Endodermal cell (in vitro differentiated cells): ENCODE measurements at regions not wholly inside any gene's neighbourhood (a gene's known extent, or its start where the extent isn't known, plus 50 kb on each side); places are given as distances from the start of the nearest gene placed in this dataset.

ENCODE experiments used
- DNase-seq: peaks from one replicate; pipeline ENCODE4 v3.0.0-alpha.2; 2017
- H3K27ac ChIP-seq: 2 replicates; pipeline ENCODE4 v1.5.1; 2013; ENCODE audit warnings: mild to moderate bottlenecking, low read depth, low read length, moderate library complexity
- H3K27me3 ChIP-seq: 2 replicates; pipeline ENCODE4 v1.6.1; 2013; ENCODE audit warnings: mild to moderate bottlenecking, low read length, moderate library complexity; ENCODE audit not compliant: insufficient read depth, control insufficient read depth, poor library complexity, severe bottlenecking
- H3K36me3 ChIP-seq: 2 replicates; pipeline ENCODE4 v1.7.0; 2013; ENCODE audit warnings: mild to moderate bottlenecking, low read length, moderate library complexity; ENCODE audit not compliant: control insufficient read depth, insufficient read depth
- H3K4me1 ChIP-seq: one replicate; pipeline ENCODE4 v1.7.0; 2013; ENCODE audit warnings: low read length; ENCODE audit not compliant: control insufficient read depth, insufficient read depth
- H3K4me3 ChIP-seq: 2 replicates; pipeline ENCODE4 v1.5.1; 2013; ENCODE audit warnings: mild to moderate bottlenecking, low read length, moderate library complexity
- H3K9ac ChIP-seq: 2 replicates; pipeline ENCODE4 v1.6.1; 2013; ENCODE audit warnings: mild to moderate bottlenecking, low read length, moderate library complexity; ENCODE audit not compliant: poor library complexity, severe bottlenecking; ENCODE audit errors: extremely low read depth
- H3K9me3 ChIP-seq: 2 replicates; pipeline ENCODE4 v1.6.1; 2013; ENCODE audit warnings: mild to moderate bottlenecking, low read length, moderate library complexity; ENCODE audit not compliant: control insufficient read depth
- H3K27ac Mint-ChIP-seq: 2 replicates; pipeline ENCODE4 v1.8.0; 2020; ENCODE audit warnings: mixed read lengths
- H3K27me3 Mint-ChIP-seq: 2 replicates; pipeline ENCODE4 v1.8.0; 2021; ENCODE audit warnings: mild to moderate bottlenecking, mixed read lengths; ENCODE audit not compliant: insufficient read depth
- H3K36me3 Mint-ChIP-seq: 2 replicates; pipeline ENCODE4 v1.8.0; 2020; ENCODE audit warnings: low read depth, mixed read lengths
- H3K4me1 Mint-ChIP-seq: 2 replicates; pipeline ENCODE4 v1.8.0; 2020; ENCODE audit warnings: mixed read lengths
- H3K4me3 Mint-ChIP-seq: 2 replicates; pipeline ENCODE4 v1.8.0; 2020; ENCODE audit warnings: mild to moderate bottlenecking, moderate library complexity, mixed read lengths
- H3K9me3 Mint-ChIP-seq: 2 replicates; pipeline ENCODE4 v1.8.0; 2020; ENCODE audit warnings: mild to moderate bottlenecking, mixed read lengths
- WGBS, 2 experiments: methylation state at CpG; one replicate each; pipeline versions ENCODE4 v1.1.5 to v1.1.7; 2013; ENCODE audit warnings: missing lambda C conversion rate in 2 of 2, mixed read lengths in 1 of 2; ENCODE audit not compliant: insufficient coverage in 1 of 2, insufficient read length in 1 of 2; 5-methylcytosine and 5-hydroxymethylcytosine counted together
- TF ChIP-seq, protein P1 (sequence below): fragments of 200-600 bp; sonication (generic); conservative IDR thresholded peaks from 2 replicates; pipeline ENCODE4 v1.5.0; 2021; ENCODE audit warnings: antibody characterized with exemption, mild to moderate bottlenecking

GRCh38 chr12:29048787-29049186 is 100.3 kb upstream of the FAR2 start:
- TF ChIP-seq, protein P1, sequence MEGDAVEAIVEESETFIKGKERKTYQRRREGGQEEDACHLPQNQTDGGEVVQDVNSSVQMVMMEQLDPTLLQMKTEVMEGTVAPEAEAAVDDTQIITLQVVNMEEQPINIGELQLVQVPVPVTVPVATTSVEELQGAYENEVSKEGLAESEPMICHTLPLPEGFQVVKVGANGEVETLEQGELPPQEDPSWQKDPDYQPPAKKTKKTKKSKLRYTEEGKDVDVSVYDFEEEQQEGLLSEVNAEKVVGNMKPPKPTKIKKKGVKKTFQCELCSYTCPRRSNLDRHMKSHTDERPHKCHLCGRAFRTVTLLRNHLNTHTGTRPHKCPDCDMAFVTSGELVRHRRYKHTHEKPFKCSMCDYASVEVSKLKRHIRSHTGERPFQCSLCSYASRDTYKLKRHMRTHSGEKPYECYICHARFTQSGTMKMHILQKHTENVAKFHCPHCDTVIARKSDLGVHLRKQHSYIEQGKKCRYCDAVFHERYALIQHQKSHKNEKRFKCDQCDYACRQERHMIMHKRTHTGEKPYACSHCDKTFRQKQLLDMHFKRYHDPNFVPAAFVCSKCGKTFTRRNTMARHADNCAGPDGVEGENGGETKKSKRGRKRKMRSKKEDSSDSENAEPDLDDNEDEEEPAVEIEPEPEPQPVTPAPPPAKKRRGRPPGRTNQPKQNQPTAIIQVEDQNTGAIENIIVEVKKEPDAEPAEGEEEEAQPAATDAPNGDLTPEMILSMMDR: no peak
- Mint-ChIP-seq H3K9me3 (no peaks in the 10 kb centered on the region), H3K4me3 (no peak overlapping the region), H3K27ac (no peak overlapping the region), H3K36me3 (no peaks in the 10 kb centered on the region), H3K27me3 (no peaks in the 10 kb centered on the region), H3K4me1 (no peaks in the 10 kb centered on the region)
- Histone ChIP-seq H3K27ac (no peak overlapping the region), H3K36me3 (no peaks in the 10 kb centered on the region), H3K4me3 (no peak overlapping the region), H3K9me3 (no peaks in the 10 kb centered on the region), H3K9ac (no peak overlapping the region), H3K4me1 (no peaks in the 10 kb centered on the region), H3K27me3 (no peaks in the 10 kb centered on the region)
- no peak for DNase-seq
- WGBS, 2 experiments: 76 to 100% methylated on average over 1 to 3 of the region's 4 CpGs

DNA sequence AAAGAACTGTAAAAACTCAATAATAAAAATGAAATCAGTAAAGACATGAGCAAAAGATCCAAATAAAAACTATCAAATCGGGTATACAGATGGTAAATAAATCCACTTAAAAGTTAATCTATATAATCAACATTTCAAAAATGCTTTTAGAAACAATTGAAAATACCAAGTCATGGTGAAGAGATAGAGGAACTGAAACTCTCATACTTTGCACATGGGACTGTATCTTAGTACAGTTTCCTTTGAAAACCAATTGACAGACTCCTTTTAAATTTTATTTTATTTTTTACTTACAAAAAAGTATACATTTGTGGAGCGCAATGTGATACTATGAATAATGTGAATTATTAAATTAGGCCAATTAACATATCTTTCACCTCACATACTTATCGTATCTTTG is 98.6 kb upstream of the FAR2 start:
- Histone ChIP-seq H3K9me3 (no peaks in the 10 kb centered on the region), H3K27me3 (no peaks in the 10 kb centered on the region), H3K9ac (no peak overlapping the region), H3K27ac (no peak overlapping the region), H3K36me3 (no peaks in the 10 kb centered on the region), H3K4me3 (no peak overlapping the region), H3K4me1 (no peaks in the 10 kb centered on the region)
- TF ChIP-seq, protein P1: no peak
- H3K27ac Mint-ChIP-seq: no peak overlapping the region
- no peak overlapping the region for H3K4me3 Mint-ChIP-seq
- H3K36me3 Mint-ChIP-seq: no peaks in the 10 kb centered on the region
- H3K9me3 Mint-ChIP-seq: no peaks in the 10 kb centered on the region
- H3K4me1 Mint-ChIP-seq: no peaks in the 10 kb centered on the region
- no peak for DNase-seq
- H3K27me3 Mint-ChIP-seq: no peaks in the 10 kb centered on the region
- WGBS, 2 experiments: 85% methylated on average over 1 of the region's 3 CpGs; no CpG with 5 or more reads in 1 of the 2 experiments

- Histone ChIP-seq H3K4me1 (no peaks in the 10 kb centered on the region), H3K4me3 (no peak overlapping the region), H3K36me3 (no peaks in the 10 kb centered on the region), H3K9me3 (no peaks in the 10 kb centered on the region), H3K27me3 (no peaks in the 10 kb centered on the region), H3K9ac (no peak overlapping the region), H3K27ac (no peak overlapping the region)
- H3K27ac Mint-ChIP-seq: no peak overlapping the region
- H3K4me3 Mint-ChIP-seq: no peak overlapping the region
- H3K9me3 Mint-ChIP-seq: no peaks in the 10 kb centered on the region
- TF ChIP-seq, protein P1: no peak
- H3K4me1 Mint-ChIP-seq: no peaks in the 10 kb centered on the region
- no peak for DNase-seq
- no peaks in the 10 kb centered on the region for H3K27me3 Mint-ChIP-seq
- 94 to 100% methylated on average over 1 to 2 of the region's 2 CpGs for WGBS, 2 experiments
- no peaks in the 10 kb centered on the region for H3K36me3 Mint-ChIP-seq
Observed at GRCh38 chr12:29051221-29051620, 97.9 kb upstream of the FAR2 start.
